ENCODE measurements at regions not wholly inside any gene's neighbourhood (a gene's known extent, or its start where the extent isn't known, plus 50 kb on each side); places are given as distances from the start of the nearest gene placed in this dataset.

DNA sequence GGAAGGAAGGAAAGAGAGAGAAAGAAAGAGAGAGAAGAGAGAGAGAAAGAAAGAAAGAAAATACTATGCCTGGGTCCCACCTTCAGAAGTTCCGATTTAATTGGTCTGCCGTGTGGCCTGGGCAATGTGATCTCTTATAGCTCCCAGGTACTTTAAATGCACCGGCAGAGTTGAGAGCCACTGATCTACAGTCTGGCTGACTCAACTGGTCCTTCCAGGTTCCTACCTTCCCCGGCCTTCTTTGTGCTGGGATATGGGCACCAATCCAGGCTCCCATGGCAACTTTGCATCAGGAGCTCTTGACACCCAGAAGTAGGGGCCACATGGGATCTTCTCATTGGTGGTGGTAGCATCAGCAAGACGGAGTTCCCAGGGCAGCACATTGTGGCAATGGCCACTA, 186.5 kb upstream of the ATP6AP2 start:
- H3K27me3 ChIP-seq (ENCODE audit: control insufficient read depth, insufficient read depth, low read length) = no peaks in the 10 kb centered on the region
- no peak for FAIRE-seq
- no peak overlapping the region for H3K9ac ChIP-seq (ENCODE audit: low read length in 3 of 3)
- H3K9me3 ChIP-seq (ENCODE audit: control insufficient read depth in 2 of 3, insufficient read depth in 1 of 3, low read length in 3 of 3) = no peaks in the 10 kb centered on the region
- no peaks in the 10 kb centered on the region for H3K4me1 ChIP-seq (ENCODE audit: control insufficient read depth in 2 of 3, insufficient read depth in 2 of 3, low read depth in 1 of 3, low read length in 3 of 3)
- intact Hi-C loops (cut with DNase I) = no loop called here
- no peak for TF ChIP-seq CTCF (IDR thresholded peaks at IDR 0.05; ENCODE audit: borderline replicate concordance, extremely low read depth, insufficient read depth)
- H3K27ac ChIP-seq (ENCODE audit: low read depth in 2 of 2, low read length in 2 of 2) = no peak overlapping the region
- H3K4me3 ChIP-seq (ENCODE audit: low read length in 3 of 3) = no peak overlapping the region
- no peak for DNase-seq
- no peaks in the 10 kb centered on the region for H3K36me3 ChIP-seq (ENCODE audit: control insufficient read depth in 2 of 3, insufficient read depth in 3 of 3, low read length in 3 of 3)

GRCh38 chrX:40392599-40392998, 188.2 kb upstream of the ATP6AP2 start:
- Histone ChIP-seq H3K9ac (ENCODE audit: low read length in 3 of 3) (no peak overlapping the region), H3K4me1 (ENCODE audit: control insufficient read depth in 2 of 3, insufficient read depth in 2 of 3, low read depth in 1 of 3, low read length in 3 of 3) (no peaks in the 10 kb centered on the region), H3K9me3 (ENCODE audit: control insufficient read depth in 2 of 3, insufficient read depth in 1 of 3, low read length in 3 of 3) (no peaks in the 10 kb centered on the region), H3K27me3 (ENCODE audit: control insufficient read depth, insufficient read depth, low read length) (no peaks in the 10 kb centered on the region), H3K4me3 (ENCODE audit: low read length in 3 of 3) (no peak overlapping the region), H3K36me3 (ENCODE audit: control insufficient read depth in 2 of 3, insufficient read depth in 3 of 3, low read length in 3 of 3) (no peaks in the 10 kb centered on the region), H3K27ac (ENCODE audit: low read depth in 2 of 2, low read length in 2 of 2) (no peak overlapping the region)
- DNase-seq = no peak
- no peak for FAIRE-seq
- intact Hi-C loops (cut with DNase I) = no loop called here
- no peak for TF ChIP-seq CTCF (IDR thresholded peaks at IDR 0.05; ENCODE audit: borderline replicate concordance, extremely low read depth, insufficient read depth)

- Histone ChIP-seq H3K36me3 (ENCODE audit: control insufficient read depth in 2 of 3, insufficient read depth in 3 of 3, low read length in 3 of 3) (no peaks in the 10 kb centered on the region), H3K27ac (ENCODE audit: low read depth in 2 of 2, low read length in 2 of 2) (no peak overlapping the region), H3K9me3 (ENCODE audit: control insufficient read depth in 2 of 3, insufficient read depth in 1 of 3, low read length in 3 of 3) (no peaks in the 10 kb centered on the region), H3K4me3 (ENCODE audit: low read length in 3 of 3) (no peak overlapping the region), H3K27me3 (ENCODE audit: control insufficient read depth, insufficient read depth, low read length) (no peaks in the 10 kb centered on the region), H3K9ac (ENCODE audit: low read length in 3 of 3) (no peak overlapping the region), H3K4me1 (ENCODE audit: control insufficient read depth in 2 of 3, insufficient read depth in 2 of 3, low read depth in 1 of 3, low read length in 3 of 3) (no peaks in the 10 kb centered on the region)
- FAIRE-seq (no peak), DNase-seq (no peak)
- no peak for TF ChIP-seq CTCF (IDR thresholded peaks at IDR 0.05; ENCODE audit: borderline replicate concordance, extremely low read depth, insufficient read depth)
- intact Hi-C loops (cut with DNase I) = no loop called here
Observed at GRCh38 chrX:40391662-40392061, 189.1 kb upstream of the ATP6AP2 start.

DNA sequence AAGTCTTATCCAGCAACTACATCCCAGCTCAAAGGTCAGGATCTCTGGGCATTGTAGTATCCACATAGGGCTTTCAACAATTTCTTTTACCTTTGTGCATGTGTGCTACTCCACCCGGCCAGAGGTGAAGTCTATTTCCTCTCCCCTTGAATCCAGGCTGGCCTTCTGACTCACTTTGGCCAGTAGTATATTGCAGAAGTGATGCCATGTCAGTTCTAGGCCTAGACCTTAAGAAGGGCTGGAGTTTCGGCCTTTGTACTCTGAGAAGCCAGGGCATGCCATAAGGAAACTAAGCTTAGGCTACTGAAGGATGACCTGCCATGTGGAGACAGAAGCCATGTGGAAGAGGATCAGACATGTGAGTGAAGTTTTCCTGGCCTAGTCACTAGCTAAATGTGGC, 191.2 kb upstream of the ATP6AP2 start:
- TF ChIP-seq CTCF (IDR thresholded peaks at IDR 0.05; ENCODE audit: borderline replicate concordance, extremely low read depth, insufficient read depth) = no peak
- H3K27ac ChIP-seq (ENCODE audit: low read depth in 2 of 2, low read length in 2 of 2) = no peak overlapping the region
- no peaks in the 10 kb centered on the region for H3K36me3 ChIP-seq (ENCODE audit: control insufficient read depth in 2 of 3, insufficient read depth in 3 of 3, low read length in 3 of 3)
- H3K9ac ChIP-seq (ENCODE audit: low read length in 3 of 3) = no peak overlapping the region
- no peak for FAIRE-seq
- intact Hi-C loops (cut with DNase I) = no loop called here
- no peaks in the 10 kb centered on the region for H3K9me3 ChIP-seq (ENCODE audit: control insufficient read depth in 2 of 3, insufficient read depth in 1 of 3, low read length in 3 of 3)
- H3K4me3 ChIP-seq (ENCODE audit: low read length in 3 of 3) = no peak overlapping the region
- no peak for DNase-seq
- no peaks in the 10 kb centered on the region for H3K27me3 ChIP-seq (ENCODE audit: control insufficient read depth, insufficient read depth, low read length)
- no peaks in the 10 kb centered on the region for H3K4me1 ChIP-seq (ENCODE audit: control insufficient read depth in 2 of 3, insufficient read depth in 2 of 3, low read depth in 1 of 3, low read length in 3 of 3)

All from kidney (tissue), 13 donors.